ENCODE measurements at regions not wholly inside any gene's neighbourhood (a gene's known extent, or its start where the extent isn't known, plus 50 kb on each side); places are given as distances from the start of the nearest gene placed in this dataset.

DNA sequence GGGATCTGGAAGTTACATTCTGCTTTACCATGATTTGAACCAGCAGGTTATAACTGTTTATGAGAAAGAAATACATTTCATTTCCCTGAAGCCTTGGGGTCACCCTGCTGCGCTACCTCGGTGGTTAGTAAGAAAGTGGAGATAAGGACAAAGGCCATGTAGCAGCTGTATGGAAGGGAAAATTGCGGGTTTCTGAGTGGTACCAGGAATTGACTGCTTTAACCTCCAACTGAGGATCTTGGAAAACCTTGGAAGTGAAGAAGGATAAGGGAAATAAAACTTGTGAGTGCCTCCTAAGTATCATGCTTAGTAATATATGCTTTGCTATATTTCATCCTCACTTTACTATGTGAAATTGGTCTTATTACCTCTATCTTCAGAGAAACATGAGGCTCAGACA is 76.1 kb upstream of the GAP43 start:
- DNase-seq, result no peak

DNA sequence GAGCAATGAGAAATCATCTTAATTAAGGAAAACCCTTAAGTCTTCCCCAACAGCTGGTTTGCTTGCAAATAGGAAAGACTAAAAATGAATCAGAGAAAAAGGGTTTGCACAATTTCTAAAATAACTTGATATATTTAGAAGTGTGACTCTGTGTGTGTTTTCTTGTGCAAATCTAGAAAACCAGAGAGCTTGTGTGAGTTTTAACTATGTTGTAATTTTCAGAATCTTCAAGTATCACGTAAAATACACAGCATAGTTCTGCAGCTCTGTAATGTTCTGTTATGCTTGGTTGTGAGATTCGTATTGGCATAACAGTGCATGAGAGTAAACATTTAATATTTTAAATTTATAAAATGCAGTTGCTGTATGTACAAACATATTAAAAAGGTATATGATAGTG is 74.7 kb upstream of the GAP43 start:
- DNase-seq, result no peak

DNA sequence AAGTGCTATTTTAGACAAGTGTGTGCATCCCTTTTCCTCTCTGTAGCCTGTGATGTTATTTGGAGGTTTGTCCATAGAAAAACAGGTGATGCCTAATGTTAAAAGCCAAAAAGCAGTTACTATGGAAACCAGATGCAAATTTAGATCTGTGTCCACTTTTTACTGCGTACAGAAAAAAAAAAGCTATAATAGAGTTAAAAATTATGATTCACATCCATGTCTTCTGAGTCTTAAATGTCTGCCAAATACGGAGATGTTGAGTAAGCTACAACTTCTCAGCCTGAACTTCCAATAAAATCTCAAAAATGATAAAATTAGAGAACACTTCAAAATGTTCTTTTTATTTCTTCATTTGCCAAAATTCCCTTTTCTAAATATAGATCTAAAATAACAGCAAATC is 74.2 kb upstream of the GAP43 start:
- no peak for DNase-seq

DNA sequence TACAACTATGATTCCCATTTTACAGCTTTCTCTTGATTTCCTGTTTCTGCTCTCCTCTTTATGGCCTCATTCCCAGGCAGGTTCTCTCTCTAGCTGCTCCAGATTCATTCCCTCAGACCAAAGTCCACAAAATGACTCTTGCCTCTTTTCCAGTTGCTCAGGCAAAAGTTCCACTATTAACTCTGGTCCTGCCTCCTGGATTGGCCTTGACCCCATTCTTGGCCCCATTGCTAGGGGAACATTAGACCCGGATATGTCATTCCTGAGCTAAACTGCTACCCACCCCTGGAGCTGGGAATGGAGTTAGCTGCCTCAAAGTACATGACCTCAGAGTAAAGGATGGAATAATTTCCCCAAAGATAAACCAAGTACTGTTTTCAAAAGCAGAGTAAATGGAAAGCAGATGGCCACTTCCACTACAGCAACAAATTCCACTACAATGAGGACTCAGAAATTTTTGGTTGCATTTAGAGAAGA is 73.0 kb upstream of the GAP43 start:
- DNase-seq, result no peak

DNA sequence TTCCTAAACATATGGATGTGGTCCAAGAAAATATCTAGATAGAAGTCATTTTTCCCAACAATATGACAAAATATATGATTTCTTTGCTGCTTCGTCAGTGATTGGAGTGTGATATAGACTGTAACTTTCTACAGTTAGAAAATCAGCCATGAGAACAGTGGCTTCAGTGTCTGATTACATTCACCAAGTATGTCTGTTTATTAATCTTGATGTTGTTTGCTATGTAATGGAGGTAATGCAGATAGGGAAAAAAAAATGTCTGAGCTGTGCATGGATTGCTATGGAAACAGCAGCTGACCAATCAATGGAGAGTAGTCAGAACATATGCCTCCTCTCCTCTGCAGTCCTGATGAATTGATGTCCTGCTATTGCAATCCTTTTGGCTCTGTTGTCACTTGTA is 72.3 kb upstream of the GAP43 start:
- no peak for DNase-seq

DNA sequence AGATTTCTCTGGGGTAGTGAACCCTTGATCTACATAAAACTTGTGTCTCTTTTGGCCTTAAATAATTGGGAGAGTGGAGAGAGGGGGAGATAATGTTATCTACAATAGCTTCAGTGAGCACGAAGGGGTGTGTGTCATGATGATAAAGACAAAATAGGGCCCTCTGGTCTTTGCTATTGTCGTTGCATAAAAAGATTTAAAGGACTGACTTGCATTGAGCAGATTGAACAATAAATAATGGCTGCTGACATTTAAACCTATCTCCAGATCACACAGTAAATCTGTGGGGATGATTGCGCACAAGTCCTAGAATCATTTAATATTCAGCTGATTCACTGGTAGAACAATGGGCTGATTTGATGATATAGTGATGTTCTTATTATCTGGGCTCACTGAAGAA is 71.3 kb upstream of the GAP43 start:
- DNase-seq, result no peak

DNA sequence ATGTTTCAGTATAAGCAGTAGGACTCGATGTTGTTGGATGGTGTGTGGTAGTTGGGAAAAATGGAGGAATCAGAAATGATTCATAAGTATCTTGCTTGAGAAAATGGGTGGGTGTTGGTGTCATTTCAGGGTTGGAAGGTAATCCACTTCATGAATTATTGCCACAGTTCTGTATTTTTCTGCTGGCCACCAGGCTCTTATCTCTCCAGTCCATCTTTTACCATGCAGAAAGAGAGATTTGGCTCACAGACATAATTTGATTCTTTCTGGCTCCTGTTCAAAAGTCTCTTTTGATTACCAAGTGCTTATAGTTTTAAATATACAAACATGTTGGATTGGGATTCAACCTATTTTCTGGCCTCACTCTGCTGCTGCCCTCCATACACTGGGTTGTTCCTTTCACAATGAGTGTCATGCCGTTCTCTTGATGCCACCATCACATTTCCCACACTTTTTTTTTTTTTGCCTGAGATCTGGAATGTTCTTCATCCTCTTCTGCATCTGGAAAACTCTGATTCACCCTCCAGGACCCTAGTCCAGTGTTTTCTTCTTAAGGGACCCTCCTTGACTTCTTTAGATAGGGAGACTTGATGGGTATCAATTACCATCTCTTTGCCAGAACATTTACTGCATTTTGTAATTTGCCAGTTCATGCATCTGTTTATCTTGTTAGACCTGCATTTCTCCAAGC is 69.4 kb upstream of the GAP43 start:
- no peak for DNase-seq

DNA sequence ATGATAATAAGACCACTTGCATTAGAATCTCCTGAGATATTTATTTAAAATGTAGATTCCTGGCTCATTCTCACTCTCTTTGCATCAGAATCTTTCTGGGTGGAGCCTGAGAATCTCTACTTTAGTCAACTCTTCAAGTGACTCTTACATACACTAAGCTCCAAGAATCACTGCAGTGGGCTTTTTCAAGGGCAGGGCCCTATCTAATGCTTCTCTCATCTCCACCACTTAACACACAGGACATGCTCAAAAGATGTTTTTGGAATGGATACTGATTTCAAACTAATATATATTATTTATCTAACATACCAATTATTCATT is 68.9 kb upstream of the GAP43 start:
- DNase-seq, result no peak

DNA sequence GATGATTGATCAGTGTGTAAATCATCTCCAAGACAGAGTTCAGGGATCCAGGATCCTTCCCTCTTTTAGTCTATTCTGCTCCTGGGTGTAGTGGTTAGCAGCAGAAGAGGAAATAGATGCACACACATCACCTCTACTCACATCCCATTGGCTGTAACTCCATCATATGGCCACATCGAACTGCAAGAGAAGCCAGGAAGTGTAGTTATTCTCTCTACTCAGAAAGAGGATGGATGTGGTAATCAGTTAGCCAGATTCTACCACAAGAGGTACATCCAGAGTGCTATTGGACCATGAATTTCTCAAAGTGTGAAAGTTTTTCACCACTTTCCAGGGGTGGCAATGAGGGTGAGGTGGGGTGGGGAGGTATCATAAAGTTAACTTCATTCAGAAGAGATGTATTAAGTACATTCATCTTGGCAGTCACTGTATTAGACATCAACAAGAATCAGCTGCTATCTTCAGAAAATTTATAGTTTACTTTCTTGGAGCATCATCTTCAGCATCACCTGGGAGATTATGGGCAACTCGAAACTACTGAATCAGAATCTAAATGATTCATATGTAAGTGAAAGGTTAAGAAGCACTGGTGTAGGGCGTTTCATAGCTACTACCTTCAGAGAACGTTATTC is 60.6 kb upstream of the GAP43 start:
- no peak for DNase-seq

DNA sequence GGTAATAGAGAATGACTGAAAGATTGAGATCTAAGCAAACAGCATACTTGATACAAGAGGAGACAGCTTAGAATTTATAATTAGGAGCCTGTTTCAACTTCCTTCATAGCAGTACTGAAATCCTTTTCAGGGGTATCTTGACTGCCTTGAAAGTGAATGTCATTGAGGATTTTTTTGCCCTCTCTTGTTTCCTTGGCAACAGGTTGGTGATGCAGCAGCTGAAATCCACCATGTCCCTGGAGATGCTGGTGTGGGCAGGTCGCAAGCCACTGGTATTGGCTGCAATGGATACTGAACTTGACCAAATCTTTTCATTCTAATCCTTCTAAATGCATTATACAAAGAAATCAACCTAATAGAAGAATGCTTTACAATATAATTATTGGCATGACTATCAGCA is 59.3 kb upstream of the GAP43 start:
- DNase-seq, result no peak

DNA sequence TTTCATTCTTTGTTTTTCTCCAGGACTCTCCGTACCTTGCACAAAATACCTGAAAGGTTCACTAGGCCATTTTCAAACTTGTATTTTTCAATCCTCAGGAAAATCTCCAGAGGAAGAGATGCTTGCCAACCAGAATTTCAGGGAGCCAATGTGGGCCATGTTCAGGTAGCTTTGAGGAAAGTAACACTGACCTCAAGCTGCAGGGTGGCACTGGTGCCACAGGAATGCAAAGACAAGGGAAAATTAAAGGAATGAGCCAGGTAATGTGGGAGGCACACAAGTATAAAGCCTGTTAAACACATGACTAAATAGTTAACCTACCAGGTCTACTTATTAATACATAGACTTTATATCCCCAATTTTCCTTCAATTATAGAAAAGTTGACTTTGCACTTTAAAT is 51.9 kb upstream of the GAP43 start:
- no peak for DNase-seq

Measured in CD4-positive, alpha-beta T cell treated with Interleukin-21 for 1 hour (primary cell).